K562 (cell line): ENCODE measurements at regions not wholly inside any gene's neighbourhood (a gene's known extent, or its start where the extent isn't known, plus 50 kb on each side); places are given as distances from the start of the nearest gene placed in this dataset.

Experiments
- ATAC-seq: fragments of 200-7000 bp; cut with Tn5 transposase; 3 replicates; pipeline ENCODE4 v1.9.1; 2020; ENCODE audit warnings: moderate library complexity
- BruUV-seq: library from RNA; stranded (reverse); fragments of 400-500 nt; replicated peaks from 2 replicates; lab custom pipeline; 2021; lab: Mats Ljungman, UMichigan
- CTCF ChIA-PET: fragments of 300-600 bp; formaldehyde crosslinking; extraction: SDS; loops from one replicate; lab custom pipeline; 2021; ENCODE audit warnings: low intra/inter-chr PET ratio; lab: Yijun Ruan, JAX
- POLR2A ChIA-PET: fragments of 300-600, 350-650 bp; sonication (Branson Sonifier 250); formaldehyde crosslinking; extraction: SDS; loops from one replicate; lab custom pipeline; 2021; ENCODE audit warnings: antibody characterized with exemption, inconsistent platforms; lab: Yijun Ruan, JAX
- DNase-seq, 4 experiments: peaks; one replicate each; pipeline versions ENCODE4 v3.0.0 to v3.0.0-alpha.2; 2011 to 2018; ENCODE audit warnings: low spot score in 3 of 4, mixed read lengths in 3 of 4; ENCODE audit errors: extremely low read depth in 1 of 4
- FAIRE-seq: peaks from 2 replicates; lab custom pipeline; 2011; peaks lifted over from hg19 to GRCh38; lab: Jason Lieb, UNC
- H2AFZ ChIP-seq: 2 replicates; pipeline ENCODE4 v1.6.0; 2011; ENCODE audit warnings: low read depth, low read length, control low read depth, inconsistent platforms
- H3K27ac ChIP-seq: fragments of 200-600 bp; 3 replicates; pipeline ENCODE4 v1.8.0; 2011; ENCODE audit warnings: low read depth, mild to moderate bottlenecking, control low read depth, inconsistent platforms, low read length, moderate library complexity, mixed read lengths; ENCODE audit errors: extremely low read depth
- H3K27me3 ChIP-seq, 2 experiments: fragments of 300-600 bp in 1 of 2; 2 replicates in 1 of 2; 3 replicates in 1 of 2; pipeline versions ENCODE4 v1.6.0 to v1.8.0; 2011; ENCODE audit warnings: inconsistent platforms in 2 of 2, low read length in 2 of 2, mild to moderate bottlenecking in 1 of 2, mixed read lengths in 1 of 2, moderate library complexity in 1 of 2; ENCODE audit not compliant: control insufficient read depth in 2 of 2, insufficient read depth in 2 of 2
- H3K36me3 ChIP-seq: fragments of 300-600 bp; 3 replicates; pipeline ENCODE4 v1.8.0; 2011; ENCODE audit warnings: mild to moderate bottlenecking, low read length, inconsistent platforms; ENCODE audit not compliant: control insufficient read depth, insufficient read depth
- H3K4me1 ChIP-seq, 2 experiments: fragments of 200-600 bp in 1 of 2; replicated peaks in 1 of 2; 2 replicates in 1 of 2; 3 replicates in 1 of 2; pipeline versions ENCODE4 v1.5.1 to v1.8.0; 2011; ENCODE audit warnings: inconsistent platforms in 2 of 2, low read length in 2 of 2, mild to moderate bottlenecking in 1 of 2, mixed read lengths in 1 of 2, moderate library complexity in 1 of 2; ENCODE audit not compliant: control insufficient read depth in 2 of 2, insufficient read depth in 2 of 2
- H3K4me2 ChIP-seq: 2 replicates; pipeline ENCODE4 v1.6.1; 2011; ENCODE audit warnings: low read length, control low read depth, inconsistent platforms, mixed read lengths; ENCODE audit not compliant: insufficient read depth
- H3K4me3 ChIP-seq: fragments of 200-600 bp; sonication (generic), shearing (Covaris generic); 2 replicates; pipeline ENCODE4 v1.5.1; 2016; ENCODE audit warnings: control low read depth, inconsistent platforms
- H3K79me2 ChIP-seq: fragments of 200-600 bp; 3 replicates; pipeline ENCODE4 v1.8.0; 2011; ENCODE audit warnings: low read length, inconsistent platforms; ENCODE audit not compliant: control insufficient read depth, insufficient read depth
- H3K9ac ChIP-seq, 2 experiments: 2 replicates each; pipeline versions ENCODE4 v1.6.0 to v1.6.1; 2011; ENCODE audit warnings: low read depth in 2 of 2, low read length in 2 of 2, control low read depth in 1 of 2, inconsistent platforms in 1 of 2, mild to moderate bottlenecking in 1 of 2, mixed read lengths in 1 of 2; ENCODE audit not compliant: insufficient read depth in 1 of 2
- H3K9me1 ChIP-seq: one replicate; pipeline ENCODE4 v1.6.0; 2011; ENCODE audit warnings: inconsistent platforms, mild to moderate bottlenecking, low read length, moderate library complexity; ENCODE audit not compliant: control insufficient read depth, insufficient read depth
- H3K9me3 ChIP-seq: replicated peaks from 2 replicates; pipeline ENCODE4 v1.5.1; 2011; ENCODE audit warnings: low read depth, low read length, inconsistent platforms; ENCODE audit not compliant: control insufficient read depth, insufficient read depth
- H4K20me1 ChIP-seq: replicated peaks from 2 replicates; pipeline ENCODE4 v1.6.1; 2011; ENCODE audit warnings: low read length, inconsistent platforms, mixed read lengths; ENCODE audit not compliant: control insufficient read depth, insufficient read depth
- ZNF696 ChIP-seq: fragments of 250-450 bp; sonication (Bioruptor Pico); conservative IDR thresholded peaks from 2 replicates; pipeline ENCODE4 v1.4.0; 2020; ENCODE audit warnings: mild to moderate bottlenecking, moderate library complexity
- WGBS: fragments of 100-300 bp; shearing (Covaris generic); methylation state at CpG from one replicate; pipeline ENCODE4 v1.1.6; 2016; ENCODE audit warnings: low coverage, mixed read lengths; ENCODE audit not compliant: insufficient coverage; ENCODE audit errors: missing lambda C conversion rate; 5-methylcytosine and 5-hydroxymethylcytosine counted together
- in situ Hi-C: fragments of 300-500 bp; cut with MboI; formaldehyde crosslinking; loops from 4 replicates; pipeline ENCODE4 v1.15.0; 2018; ENCODE audit warnings: inconsistent platforms, mixed read lengths
- intact Hi-C: fragments of 100-400 bp; cut with micrococcal nuclease; formaldehyde crosslinking; loops from 2 replicates; pipeline ENCODE4 v1.14.2; 2022
- TF ChIP-seq, protein P1 (sequence below): fragments of 250-450 bp; sonication (Bioruptor Pico); IDR thresholded peaks from 2 replicates; pipeline ENCODE4 v1.5.0; 2021; ENCODE audit warnings: mild to moderate bottlenecking, moderate library complexity

DNA sequence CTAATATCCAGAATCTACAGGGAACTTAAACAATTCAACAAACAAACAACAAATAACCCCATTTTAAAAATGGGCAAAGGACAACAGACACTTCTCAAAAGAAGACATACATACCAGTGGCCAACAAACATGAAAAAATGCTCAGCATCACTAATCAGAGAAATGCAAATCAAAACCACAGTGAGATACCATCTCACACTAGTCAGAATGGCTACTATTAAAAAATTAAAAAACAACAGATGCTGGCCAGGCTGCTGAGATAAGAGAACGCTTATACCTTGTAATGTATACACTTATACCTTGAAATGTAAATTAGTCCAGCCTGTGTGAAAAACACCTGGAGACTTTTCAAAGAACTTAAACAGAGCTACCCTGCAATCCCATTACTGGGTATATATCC is 166.8 kb downstream of the IBTK start:
- ChIA-PET CTCF (no interaction called here), POLR2A (no interaction called here)
- H3K4me1 ChIP-seq, result no peaks in the 10 kb centered on the region

More for the DNA sequence above, 166.8 kb downstream of the IBTK start:
- Histone ChIP-seq H3K27ac (no peak overlapping the region), H3K27me3 (no peaks in the 10 kb centered on the region), H3K9ac (no peak overlapping the region), H2AFZ (no peak overlapping the region), H3K36me3 (no peaks in the 10 kb centered on the region), H4K20me1 (no peaks in the 10 kb centered on the region), H3K79me2 (no peaks in the 10 kb centered on the region), H3K4me2 (no peak overlapping the region), H3K4me3 (no peak overlapping the region), H3K9me3 (no peaks in the 10 kb centered on the region), H3K9me1 (no peaks in the 10 kb centered on the region)
- in situ Hi-C loops (no loop called here), intact Hi-C loops (no loop called here)
- no peak for TF ChIP-seq ZNF696 (CRISPR knock-in tag)
- TF ChIP-seq, protein P1, sequence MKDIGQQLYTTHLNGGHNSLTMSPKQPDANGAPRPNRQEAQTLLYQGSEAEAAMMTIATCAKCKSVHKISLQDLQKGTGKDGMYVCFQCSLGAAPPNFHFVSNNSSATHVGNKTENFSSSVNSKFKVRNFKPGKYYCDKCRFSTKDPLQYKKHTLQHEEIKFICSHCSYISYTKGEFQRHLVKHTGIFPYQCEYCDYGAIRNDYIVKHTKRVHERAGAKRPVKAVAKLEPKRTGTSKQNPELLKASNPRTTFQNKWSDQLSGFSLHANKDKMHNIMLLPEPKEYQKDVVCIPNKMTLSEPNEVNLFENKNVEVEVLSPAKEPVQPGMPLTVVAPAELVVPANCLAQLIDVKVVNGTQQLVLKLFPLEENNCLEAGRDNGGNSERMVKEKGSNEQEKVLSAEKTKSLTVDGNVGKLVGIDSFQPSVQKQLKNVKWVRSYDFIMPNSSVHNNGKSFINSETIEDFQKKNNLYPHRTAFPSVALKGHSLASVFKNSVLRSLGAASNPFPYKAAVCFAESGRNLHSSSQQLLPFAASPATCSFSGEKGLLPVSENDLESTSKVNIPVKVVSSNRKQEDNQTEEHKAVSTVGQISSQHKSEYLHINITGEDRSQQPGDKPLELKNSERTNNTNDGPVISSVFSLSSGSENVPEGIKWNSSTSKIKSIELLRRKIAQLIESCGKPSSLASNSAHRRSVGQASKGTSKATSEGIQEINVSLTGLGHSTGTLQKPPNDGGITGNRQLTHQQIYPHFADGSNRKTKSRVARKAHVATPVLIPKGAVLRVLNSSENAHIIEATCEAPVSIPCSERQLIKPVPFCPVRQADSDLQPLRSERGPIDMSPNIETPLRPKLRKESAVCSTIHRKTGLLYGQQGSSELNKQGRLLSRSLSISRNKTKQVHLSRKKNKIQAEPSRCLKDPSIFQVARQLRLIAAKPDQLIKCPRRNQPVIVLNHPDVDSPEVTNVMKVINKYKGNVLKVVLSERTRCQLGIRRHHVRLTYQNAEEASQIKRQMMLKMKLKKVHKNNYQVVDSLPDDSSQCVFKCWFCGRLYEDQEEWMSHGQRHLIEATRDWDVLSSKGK (CRISPR knock-in tag), result no peak
- no peak for DNase-seq
- WGBS, result 0% methylated on average over 1 of the region's 1 CpG
- ATAC-seq, result no peak
- no TSS peak for BruUV-seq
- no peak for FAIRE-seq
